Loucy (cell line): ENCODE measurements at regions not wholly inside any gene's neighbourhood (a gene's known extent, or its start where the extent isn't known, plus 50 kb on each side); places are given as distances from the start of the nearest gene placed in this dataset.

Experiments used
- CTCF ChIP-seq: fragments of 200-600 bp; sonication (generic); conservative IDR thresholded peaks from 2 replicates; pipeline ENCODE4 v1.5.1; 2014; ENCODE audit warnings: mild to moderate bottlenecking, antibody characterized with exemption, low read length
- EZH2phosphoT487 ChIP-seq: fragments of 200-600 bp; IDR thresholded peaks from 2 replicates; pipeline ENCODE4 v1.6.1; 2018; ENCODE audit warnings: antibody characterized with exemption, mild to moderate bottlenecking, moderate library complexity, borderline replicate concordance

- TF ChIP-seq CTCF (no peak), EZH2phosphoT487 (no peak)
These were observed 783.8 kb downstream of the VRK1 start for GRCh38 chr14:97581016-97581415.
